ENCODE measurements at regions not wholly inside any gene's neighbourhood (a gene's known extent, or its start where the extent isn't known, plus 50 kb on each side); places are given as distances from the start of the nearest gene placed in this dataset.

GRCh38 chr13:62407871-62408270, 992.2 kb upstream of the PCDH20 start:
- no peak overlapping the region for H3K9ac ChIP-seq (ENCODE audit: low read depth, low read length)
- no CpG with 5 or more reads among the region's 5 CpGs for WGBS, 2 experiments (ENCODE audit: extremely low coverage in 2 of 2, insufficient read length in 1 of 2)
- no peaks in the 10 kb centered on the region for H3K4me1 ChIP-seq (ENCODE audit: control insufficient read depth, insufficient read depth, low read length)
- CTCF ChIA-PET: no interaction called here
- no peak overlapping the region for H3K4me2 ChIP-seq (ENCODE audit: low read depth, low read length)
- no peaks in the 10 kb centered on the region for H4K20me1 ChIP-seq (ENCODE audit: insufficient read depth, low read length)
- H2AK9ac ChIP-seq (replicated peaks; ENCODE audit: low read depth, low read length, poor library complexity): no peak overlapping the region
- H3K18ac ChIP-seq (ENCODE audit: low read depth, low read length): no peak overlapping the region
- H3K79me1 ChIP-seq (ENCODE audit: low read depth in 1 of 2, low read length in 2 of 2): no peaks in the 10 kb centered on the region
- TF ChIP-seq CEBPB (IDR thresholded peaks at IDR 0.05; ENCODE audit: low read depth, low read length): peak; percentile 83
- TF ChIP-seq, protein P1, sequence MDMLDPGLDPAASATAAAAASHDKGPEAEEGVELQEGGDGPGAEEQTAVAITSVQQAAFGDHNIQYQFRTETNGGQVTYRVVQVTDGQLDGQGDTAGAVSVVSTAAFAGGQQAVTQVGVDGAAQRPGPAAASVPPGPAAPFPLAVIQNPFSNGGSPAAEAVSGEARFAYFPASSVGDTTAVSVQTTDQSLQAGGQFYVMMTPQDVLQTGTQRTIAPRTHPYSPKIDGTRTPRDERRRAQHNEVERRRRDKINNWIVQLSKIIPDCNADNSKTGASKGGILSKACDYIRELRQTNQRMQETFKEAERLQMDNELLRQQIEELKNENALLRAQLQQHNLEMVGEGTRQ (IDR thresholded peaks at IDR 0.05; ENCODE audit: low read depth, low read length): no peak
- TF ChIP-seq, protein P2, sequence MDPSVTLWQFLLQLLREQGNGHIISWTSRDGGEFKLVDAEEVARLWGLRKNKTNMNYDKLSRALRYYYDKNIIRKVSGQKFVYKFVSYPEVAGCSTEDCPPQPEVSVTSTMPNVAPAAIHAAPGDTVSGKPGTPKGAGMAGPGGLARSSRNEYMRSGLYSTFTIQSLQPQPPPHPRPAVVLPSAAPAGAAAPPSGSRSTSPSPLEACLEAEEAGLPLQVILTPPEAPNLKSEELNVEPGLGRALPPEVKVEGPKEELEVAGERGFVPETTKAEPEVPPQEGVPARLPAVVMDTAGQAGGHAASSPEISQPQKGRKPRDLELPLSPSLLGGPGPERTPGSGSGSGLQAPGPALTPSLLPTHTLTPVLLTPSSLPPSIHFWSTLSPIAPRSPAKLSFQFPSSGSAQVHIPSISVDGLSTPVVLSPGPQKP (IDR thresholded peaks at IDR 0.05; ENCODE audit: borderline replicate concordance, low read depth, low read length): no peak
- TF ChIP-seq SMC3 (IDR thresholded peaks at IDR 0.05; ENCODE audit: low read depth, low read length): no peak
- no peak overlapping the region for H2BK15ac ChIP-seq (ENCODE audit: low read depth, low read length)
- in situ Hi-C loops (cut with MboI; ENCODE audit: low sequenced_read_pairs): no loop called here
- intact Hi-C loops (cut with micrococcal nuclease): no loop called here
- no peak for DNase-seq
- no peak overlapping the region for H4K91ac ChIP-seq (ENCODE audit: insufficient read depth, low read depth, low read length)
- H2BK20ac ChIP-seq (ENCODE audit: low read depth, low read length): no peak overlapping the region
- no peak overlapping the region for H3K4ac ChIP-seq (ENCODE audit: low read depth, low read length)
- no peak overlapping the region for H2AK5ac ChIP-seq (ENCODE audit: low read depth, low read length)
- H2BK5ac ChIP-seq (ENCODE audit: low read depth, low read length, poor library complexity, severe bottlenecking): no peak overlapping the region
- H3K4me3 ChIP-seq (ENCODE audit: insufficient read depth, low read depth, low read length): no peak overlapping the region
- H4K8ac ChIP-seq (ENCODE audit: low read depth in 2 of 2, low read length in 2 of 2): no peak overlapping the region
- no peaks in the 10 kb centered on the region for H3K36me3 ChIP-seq (ENCODE audit: control insufficient read depth, insufficient read depth, low read length)
- no peak overlapping the region for H4K5ac ChIP-seq (ENCODE audit: low read depth, low read length)
- ATAC-seq (ENCODE audit: low read depth): no peak
- no peaks in the 10 kb centered on the region for H3K9me3 ChIP-seq (ENCODE audit: control insufficient read depth, insufficient read depth, low read length)
- POLR2A ChIA-PET (ENCODE audit: unreplicated experiment): no interaction called here
- no peaks in the 10 kb centered on the region for H3K9me1 ChIP-seq (ENCODE audit: insufficient read depth, low read length)
- no TSS peak for BruUV-seq (replicated peaks)
- dilution Hi-C loops (cut with HindIII; ENCODE audit: low sequenced_read_pairs, unreplicated experiment): no loop called here
- H2AFZ ChIP-seq (replicated peaks; ENCODE audit: low read length, poor library complexity): no peak overlapping the region
- no peak overlapping the region for H2BK120ac ChIP-seq (ENCODE audit: low read depth, low read length)
- no peak overlapping the region for H3K23ac ChIP-seq (ENCODE audit: low read depth, low read length)
- H3K27me3 ChIP-seq (ENCODE audit: control insufficient read depth, insufficient read depth, low read length): no peaks in the 10 kb centered on the region
- no peak overlapping the region for H3K27ac ChIP-seq (ENCODE audit: insufficient read depth, low read length)
- H3K56ac ChIP-seq (ENCODE audit: extremely low read depth, insufficient read depth, low read length): no peak overlapping the region
- H3K14ac ChIP-seq (replicated peaks; ENCODE audit: low read depth, low read length): no peak overlapping the region
